C4-2B (cell line): ENCODE measurements at regions not wholly inside any gene's neighbourhood (a gene's known extent, or its start where the extent isn't known, plus 50 kb on each side); places are given as distances from the start of the nearest gene placed in this dataset.

Experiments
- H3K27ac ChIP-seq: fragments of 450-650 bp; 2 replicates; pipeline ENCODE4 v1.5.1; 2017
- ZFX ChIP-seq: fragments of 450-650 bp; IDR thresholded peaks from 2 replicates; pipeline ENCODE4 v1.6.1; 2017
- TF ChIP-seq, protein P1 (sequence below): fragments of 450-650 bp; conservative IDR thresholded peaks from 2 replicates; pipeline ENCODE4 v1.5.1; 2017; ENCODE audit warnings: mild to moderate bottlenecking

DNA sequence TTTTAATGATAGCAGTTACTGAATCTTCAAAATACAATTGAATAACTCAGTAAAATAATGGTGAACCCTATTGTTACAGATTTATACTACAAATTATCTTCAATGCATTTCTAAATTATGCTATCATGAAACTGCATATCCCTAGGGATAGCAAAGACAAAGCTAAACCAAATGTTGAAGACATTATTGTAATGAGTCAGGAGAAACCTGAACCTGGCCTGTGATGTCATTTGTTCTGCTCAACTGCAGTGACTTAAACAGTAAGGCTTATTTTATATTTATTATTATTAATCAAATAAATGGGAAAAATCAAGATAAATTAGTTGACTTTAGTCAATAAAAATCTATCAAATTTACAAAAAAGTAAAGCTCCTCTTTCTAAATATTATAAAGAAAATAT, 100.3 kb downstream of the UCHL5 start:
- TF ChIP-seq, protein P1, sequence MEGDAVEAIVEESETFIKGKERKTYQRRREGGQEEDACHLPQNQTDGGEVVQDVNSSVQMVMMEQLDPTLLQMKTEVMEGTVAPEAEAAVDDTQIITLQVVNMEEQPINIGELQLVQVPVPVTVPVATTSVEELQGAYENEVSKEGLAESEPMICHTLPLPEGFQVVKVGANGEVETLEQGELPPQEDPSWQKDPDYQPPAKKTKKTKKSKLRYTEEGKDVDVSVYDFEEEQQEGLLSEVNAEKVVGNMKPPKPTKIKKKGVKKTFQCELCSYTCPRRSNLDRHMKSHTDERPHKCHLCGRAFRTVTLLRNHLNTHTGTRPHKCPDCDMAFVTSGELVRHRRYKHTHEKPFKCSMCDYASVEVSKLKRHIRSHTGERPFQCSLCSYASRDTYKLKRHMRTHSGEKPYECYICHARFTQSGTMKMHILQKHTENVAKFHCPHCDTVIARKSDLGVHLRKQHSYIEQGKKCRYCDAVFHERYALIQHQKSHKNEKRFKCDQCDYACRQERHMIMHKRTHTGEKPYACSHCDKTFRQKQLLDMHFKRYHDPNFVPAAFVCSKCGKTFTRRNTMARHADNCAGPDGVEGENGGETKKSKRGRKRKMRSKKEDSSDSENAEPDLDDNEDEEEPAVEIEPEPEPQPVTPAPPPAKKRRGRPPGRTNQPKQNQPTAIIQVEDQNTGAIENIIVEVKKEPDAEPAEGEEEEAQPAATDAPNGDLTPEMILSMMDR = no peak
- TF ChIP-seq ZFX = no peak
- H3K27ac ChIP-seq = no peak overlapping the region

DNA sequence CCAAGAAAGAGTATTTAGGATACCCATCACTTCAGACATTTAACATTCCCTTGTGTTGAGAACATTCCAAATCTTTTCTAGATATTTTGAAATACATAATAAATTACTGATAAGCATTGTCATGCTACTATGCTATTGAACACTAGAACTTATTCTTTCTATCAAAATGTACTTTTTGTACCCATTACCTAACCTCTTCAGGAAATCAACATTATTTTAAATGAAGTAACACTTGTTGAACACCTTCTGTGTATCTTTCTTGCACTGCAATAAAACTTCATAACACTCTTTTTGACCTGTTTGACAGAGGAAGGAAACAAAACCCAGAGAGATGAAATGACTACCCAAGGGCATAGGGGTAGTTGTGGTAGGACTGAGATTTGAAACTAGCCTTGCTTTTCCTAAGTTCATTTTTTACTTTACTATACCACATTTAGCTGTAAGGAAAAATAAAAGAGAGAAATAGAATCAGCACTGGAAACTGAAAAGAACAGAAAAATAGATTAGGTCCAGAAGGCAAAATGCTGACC, 99.4 kb downstream of the UCHL5 start:
- H3K27ac ChIP-seq = no peak overlapping the region
- no peak for TF ChIP-seq ZFX
- TF ChIP-seq, protein P1 = no peak
